BLaER1 (cell line): ENCODE measurements at regions not wholly inside any gene's neighbourhood (a gene's known extent, or its start where the extent isn't known, plus 50 kb on each side); places are given as distances from the start of the nearest gene placed in this dataset.

Experiments used
- H3K27ac ChIP-seq: shearing (Covaris generic); formaldehyde crosslinking; 2 replicates; pipeline ENCODE4 v1.8.1; 2022
- H3K27me3 ChIP-seq: shearing (Covaris generic); formaldehyde crosslinking; 2 replicates; pipeline ENCODE4 v1.8.1; 2022
- H3K36me3 ChIP-seq: shearing (Covaris generic); formaldehyde crosslinking; 2 replicates; pipeline ENCODE4 v1.8.1; 2022
- H3K4me1 ChIP-seq: shearing (Covaris generic); formaldehyde crosslinking; 2 replicates; pipeline ENCODE4 v1.8.1; 2022
- H3K4me2 ChIP-seq: shearing (Covaris generic); formaldehyde crosslinking; 2 replicates; pipeline ENCODE4 v1.8.1; 2022
- H3K4me3 ChIP-seq: shearing (Covaris generic); formaldehyde crosslinking; 2 replicates; pipeline ENCODE4 v1.8.1; 2022
- H3K9ac ChIP-seq: shearing (Covaris generic); formaldehyde crosslinking; 2 replicates; pipeline ENCODE4 v1.8.1; 2022
- H3K9me3 ChIP-seq: shearing (Covaris generic); formaldehyde crosslinking; 2 replicates; pipeline ENCODE4 v1.8.1; 2022
- H4K20me1 ChIP-seq: shearing (Covaris generic); formaldehyde crosslinking; 2 replicates; pipeline ENCODE4 v1.8.1; 2022
- Cebpa-rat ChIP-seq: shearing (Covaris generic); IDR thresholded peaks from 2 replicates; pipeline ENCODE4 v1.8.1; 2022

GRCh38 chr13:37351211-37351610, 245.7 kb upstream of the CSNK1A1L start:
- Histone ChIP-seq H3K9me3 (no peaks in the 10 kb centered on the region), H3K36me3 (no peaks in the 10 kb centered on the region), H3K4me1 (no peaks in the 10 kb centered on the region), H3K9ac (no peak overlapping the region), H3K4me2 (no peak overlapping the region), H3K27ac (no peak overlapping the region), H3K27me3 (no peaks in the 10 kb centered on the region), H4K20me1 (no peaks in the 10 kb centered on the region), H3K4me3 (no peak overlapping the region)
- no peak for TF ChIP-seq Cebpa-rat

GRCh38 chr13:37349916-37350315, 244.5 kb upstream of the CSNK1A1L start:
- no peak overlapping the region for H3K4me2 ChIP-seq
- no peak for TF ChIP-seq Cebpa-rat
- H3K27ac ChIP-seq, result no peak overlapping the region
- no peaks in the 10 kb centered on the region for H3K27me3 ChIP-seq
- no peak overlapping the region for H3K4me3 ChIP-seq
- H3K9ac ChIP-seq, result no peak overlapping the region
- no peaks in the 10 kb centered on the region for H3K9me3 ChIP-seq
- no peaks in the 10 kb centered on the region for H4K20me1 ChIP-seq
- no peaks in the 10 kb centered on the region for H3K36me3 ChIP-seq
- H3K4me1 ChIP-seq, result no peaks in the 10 kb centered on the region

- TF ChIP-seq Cebpa-rat, result no peak
- Histone ChIP-seq H3K4me2 (no peak overlapping the region), H4K20me1 (no peaks in the 10 kb centered on the region), H3K36me3 (no peaks in the 10 kb centered on the region), H3K4me3 (no peak overlapping the region), H3K4me1 (no peaks in the 10 kb centered on the region), H3K9ac (no peak overlapping the region), H3K27ac (no peak overlapping the region), H3K9me3 (no peaks in the 10 kb centered on the region), H3K27me3 (no peaks in the 10 kb centered on the region)
Observed at GRCh38 chr13:37348916-37349643, 243.6 kb upstream of the CSNK1A1L start.

- Histone ChIP-seq H3K36me3 (no peaks in the 10 kb centered on the region), H3K27me3 (no peaks in the 10 kb centered on the region), H3K9me3 (no peaks in the 10 kb centered on the region), H4K20me1 (no peaks in the 10 kb centered on the region), H3K4me3 (no peak overlapping the region), H3K27ac (no peak overlapping the region), H3K4me1 (no peaks in the 10 kb centered on the region), H3K9ac (no peak overlapping the region), H3K4me2 (no peak overlapping the region)
- TF ChIP-seq Cebpa-rat, result no peak
Observed at GRCh38 chr13:37345869-37346268, 240.4 kb upstream of the CSNK1A1L start.

- Histone ChIP-seq H3K36me3 (no peaks in the 10 kb centered on the region), H3K9me3 (no peaks in the 10 kb centered on the region), H3K27me3 (no peaks in the 10 kb centered on the region), H3K4me1 (no peaks in the 10 kb centered on the region), H4K20me1 (no peaks in the 10 kb centered on the region), H3K4me2 (no peak overlapping the region), H3K9ac (no peak overlapping the region), H3K4me3 (no peak overlapping the region), H3K27ac (no peak overlapping the region)
- TF ChIP-seq Cebpa-rat, result no peak
Observed at GRCh38 chr13:37345391-37345790, 239.9 kb upstream of the CSNK1A1L start.

GRCh38 chr13:37344056-37344455, 238.6 kb upstream of the CSNK1A1L start:
- no peak overlapping the region for H3K4me2 ChIP-seq
- H3K9ac ChIP-seq, result no peak overlapping the region
- H3K27ac ChIP-seq, result no peak overlapping the region
- no peaks in the 10 kb centered on the region for H3K27me3 ChIP-seq
- no peaks in the 10 kb centered on the region for H3K4me1 ChIP-seq
- no peak for TF ChIP-seq Cebpa-rat
- H3K9me3 ChIP-seq, result no peaks in the 10 kb centered on the region
- no peaks in the 10 kb centered on the region for H3K36me3 ChIP-seq
- H3K4me3 ChIP-seq, result no peak overlapping the region
- no peaks in the 10 kb centered on the region for H4K20me1 ChIP-seq

GRCh38 chr13:37342205-37342604, 236.7 kb upstream of the CSNK1A1L start:
- Histone ChIP-seq H3K36me3 (no peaks in the 10 kb centered on the region), H3K9me3 (no peaks in the 10 kb centered on the region), H3K4me1 (no peaks in the 10 kb centered on the region), H3K4me3 (no peak overlapping the region), H3K27ac (no peak overlapping the region), H4K20me1 (no peaks in the 10 kb centered on the region), H3K9ac (no peak overlapping the region), H3K27me3 (no peaks in the 10 kb centered on the region), H3K4me2 (no peak overlapping the region)
- no peak for TF ChIP-seq Cebpa-rat

GRCh38 chr13:37340901-37341670, 235.6 kb upstream of the CSNK1A1L start:
- Histone ChIP-seq H3K9ac (no peak overlapping the region), H3K27ac (no peak overlapping the region), H3K4me2 (no peak overlapping the region), H3K27me3 (no peaks in the 10 kb centered on the region), H3K4me3 (no peak overlapping the region), H3K4me1 (no peaks in the 10 kb centered on the region), H3K36me3 (no peaks in the 10 kb centered on the region), H4K20me1 (no peaks in the 10 kb centered on the region), H3K9me3 (no peaks in the 10 kb centered on the region)
- TF ChIP-seq Cebpa-rat, result no peak

GRCh38 chr13:37339386-37339735, 233.9 kb upstream of the CSNK1A1L start:
- Histone ChIP-seq H3K4me2 (no peak overlapping the region), H3K9ac (no peak overlapping the region), H3K36me3 (no peaks in the 10 kb centered on the region), H3K27ac (no peak overlapping the region), H4K20me1 (no peaks in the 10 kb centered on the region), H3K9me3 (no peaks in the 10 kb centered on the region), H3K4me3 (no peak overlapping the region), H3K27me3 (no peaks in the 10 kb centered on the region), H3K4me1 (no peaks in the 10 kb centered on the region)
- no peak for TF ChIP-seq Cebpa-rat

GRCh38 chr13:37338726-37339385, 233.4 kb upstream of the CSNK1A1L start:
- no peak overlapping the region for H3K4me2 ChIP-seq
- H3K27ac ChIP-seq, result no peak overlapping the region
- H3K36me3 ChIP-seq, result no peaks in the 10 kb centered on the region
- no peaks in the 10 kb centered on the region for H3K27me3 ChIP-seq
- no peaks in the 10 kb centered on the region for H3K4me1 ChIP-seq
- H3K9ac ChIP-seq, result no peak overlapping the region
- TF ChIP-seq Cebpa-rat, result no peak
- H3K4me3 ChIP-seq, result no peak overlapping the region
- no peaks in the 10 kb centered on the region for H3K9me3 ChIP-seq
- no peaks in the 10 kb centered on the region for H4K20me1 ChIP-seq
